Hepatocyte (in vitro differentiated cells): ENCODE measurements at regions not wholly inside any gene's neighbourhood (a gene's known extent, or its start where the extent isn't known, plus 50 kb on each side); places are given as distances from the start of the nearest gene placed in this dataset.

ENCODE experiments used
- DNase-seq: peaks from one replicate; pipeline ENCODE4 v3.0.0-alpha.2; 2016; ENCODE audit warnings: low spot score
- H2AFZ ChIP-seq: fragments of 200-600 bp; sonication (generic); 2 replicates; pipeline ENCODE4 v1.6.0; 2016; ENCODE audit warnings: antibody characterized with exemption, mild to moderate bottlenecking
- H3K27ac ChIP-seq: fragments of 200-600 bp; sonication (generic); 2 replicates; pipeline ENCODE4 v1.5.1; 2016; ENCODE audit warnings: mild to moderate bottlenecking
- H3K27me3 ChIP-seq: fragments of 200-600 bp; sonication (generic); 2 replicates; pipeline ENCODE4 v1.6.1; 2016
- H3K36me3 ChIP-seq: fragments of 200-600 bp; sonication (generic); replicated peaks from 2 replicates; pipeline ENCODE4 v1.5.1; 2016; ENCODE audit warnings: low read depth; ENCODE audit not compliant: insufficient read depth
- H3K4me1 ChIP-seq: fragments of 200-600 bp; sonication (generic); 2 replicates; pipeline ENCODE4 v1.5.1; 2016; ENCODE audit warnings: mild to moderate bottlenecking, moderate library complexity; ENCODE audit not compliant: insufficient read depth
- H3K4me2 ChIP-seq: fragments of 200-600 bp; sonication (generic); 2 replicates; pipeline ENCODE4 v1.6.0; 2016
- H3K4me3 ChIP-seq: fragments of 200-600 bp; sonication (generic); 2 replicates; pipeline ENCODE4 v1.5.1; 2016; ENCODE audit warnings: mild to moderate bottlenecking
- H3K79me2 ChIP-seq: fragments of 200-600 bp; sonication (generic); 2 replicates; pipeline ENCODE4 v1.6.0; 2017; ENCODE audit warnings: mild to moderate bottlenecking
- H3K9me2 ChIP-seq: fragments of 200-600 bp; sonication (generic); replicated peaks from 2 replicates; pipeline ENCODE4 v1.6.0; 2017; ENCODE audit warnings: mild to moderate bottlenecking; ENCODE audit not compliant: insufficient read depth
- H3K9me3 ChIP-seq: fragments of 200-600 bp; sonication (generic); 2 replicates; pipeline ENCODE4 v1.5.1; 2016; ENCODE audit warnings: low read depth, mild to moderate bottlenecking
- H4K20me1 ChIP-seq: fragments of 200-600 bp; sonication (generic); 2 replicates; pipeline ENCODE4 v1.6.0; 2016; ENCODE audit warnings: mild to moderate bottlenecking; ENCODE audit not compliant: insufficient read depth, poor library complexity, severe bottlenecking
- EZH2 ChIP-seq: fragments of 200-600 bp; sonication (generic); IDR thresholded peaks from 2 replicates; pipeline ENCODE4 v1.6.1; 2016; ENCODE audit warnings: antibody characterized with exemption, mild to moderate bottlenecking, borderline replicate concordance
- EZH2phosphoT487 ChIP-seq: fragments of 200-600 bp; sonication (generic); IDR thresholded peaks from one replicate; pipeline ENCODE4 v1.6.1; 2018; ENCODE audit warnings: antibody characterized with exemption, mild to moderate bottlenecking, low read depth, moderate library complexity; ENCODE audit not compliant: unreplicated experiment, severe bottlenecking
- WGBS: methylation state at CpG from one replicate; pipeline ENCODE4 v1.1.6; 2016; ENCODE audit warnings: low lambda C conversion rate; ENCODE audit errors: missing lambda C conversion rate; 5-methylcytosine and 5-hydroxymethylcytosine counted together
- TF ChIP-seq, protein P1 (sequence below): fragments of 200-600 bp; sonication (generic); IDR thresholded peaks from 2 replicates; pipeline ENCODE4 v1.5.1; 2016; ENCODE audit warnings: antibody characterized with exemption, mild to moderate bottlenecking; ENCODE audit not compliant: poor library complexity

DNA sequence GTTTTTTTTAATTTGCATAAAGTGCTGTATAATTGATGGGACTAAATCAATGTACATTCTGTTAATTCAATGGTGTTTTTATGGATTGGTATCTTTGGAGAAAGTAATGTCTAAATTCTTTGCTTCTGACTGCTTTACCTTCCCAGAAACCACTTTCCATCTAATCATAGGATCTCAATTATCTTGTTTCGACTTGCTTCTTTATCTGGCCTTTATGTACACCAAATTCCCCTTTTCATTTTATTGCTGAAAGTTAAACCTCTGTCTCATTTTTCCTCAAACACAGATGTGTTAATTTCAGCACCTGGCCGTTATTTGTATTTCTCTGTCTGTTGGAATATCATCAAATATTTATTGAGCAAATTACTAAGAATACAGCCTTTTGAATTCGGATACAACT, 287.3 kb upstream of the GBE1 start:
- Histone ChIP-seq H3K4me3 (no peak overlapping the region), H3K4me1 (no peaks in the 10 kb centered on the region), H3K9me2 (no peaks in the 10 kb centered on the region), H2AFZ (no peak overlapping the region), H3K4me2 (no peak overlapping the region), H3K79me2 (no peaks in the 10 kb centered on the region), H3K36me3 (no peaks in the 10 kb centered on the region), H4K20me1 (no peaks in the 10 kb centered on the region), H3K27me3 (no peaks in the 10 kb centered on the region), H3K9me3 (no peaks in the 10 kb centered on the region), H3K27ac (no peak overlapping the region)
- no peak for DNase-seq
- TF ChIP-seq, protein P1, sequence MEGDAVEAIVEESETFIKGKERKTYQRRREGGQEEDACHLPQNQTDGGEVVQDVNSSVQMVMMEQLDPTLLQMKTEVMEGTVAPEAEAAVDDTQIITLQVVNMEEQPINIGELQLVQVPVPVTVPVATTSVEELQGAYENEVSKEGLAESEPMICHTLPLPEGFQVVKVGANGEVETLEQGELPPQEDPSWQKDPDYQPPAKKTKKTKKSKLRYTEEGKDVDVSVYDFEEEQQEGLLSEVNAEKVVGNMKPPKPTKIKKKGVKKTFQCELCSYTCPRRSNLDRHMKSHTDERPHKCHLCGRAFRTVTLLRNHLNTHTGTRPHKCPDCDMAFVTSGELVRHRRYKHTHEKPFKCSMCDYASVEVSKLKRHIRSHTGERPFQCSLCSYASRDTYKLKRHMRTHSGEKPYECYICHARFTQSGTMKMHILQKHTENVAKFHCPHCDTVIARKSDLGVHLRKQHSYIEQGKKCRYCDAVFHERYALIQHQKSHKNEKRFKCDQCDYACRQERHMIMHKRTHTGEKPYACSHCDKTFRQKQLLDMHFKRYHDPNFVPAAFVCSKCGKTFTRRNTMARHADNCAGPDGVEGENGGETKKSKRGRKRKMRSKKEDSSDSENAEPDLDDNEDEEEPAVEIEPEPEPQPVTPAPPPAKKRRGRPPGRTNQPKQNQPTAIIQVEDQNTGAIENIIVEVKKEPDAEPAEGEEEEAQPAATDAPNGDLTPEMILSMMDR = no peak
- no peak for TF ChIP-seq EZH2
- TF ChIP-seq EZH2phosphoT487 = no peak
- 73% methylated on average over 3 of the region's 3 CpGs for WGBS

DNA sequence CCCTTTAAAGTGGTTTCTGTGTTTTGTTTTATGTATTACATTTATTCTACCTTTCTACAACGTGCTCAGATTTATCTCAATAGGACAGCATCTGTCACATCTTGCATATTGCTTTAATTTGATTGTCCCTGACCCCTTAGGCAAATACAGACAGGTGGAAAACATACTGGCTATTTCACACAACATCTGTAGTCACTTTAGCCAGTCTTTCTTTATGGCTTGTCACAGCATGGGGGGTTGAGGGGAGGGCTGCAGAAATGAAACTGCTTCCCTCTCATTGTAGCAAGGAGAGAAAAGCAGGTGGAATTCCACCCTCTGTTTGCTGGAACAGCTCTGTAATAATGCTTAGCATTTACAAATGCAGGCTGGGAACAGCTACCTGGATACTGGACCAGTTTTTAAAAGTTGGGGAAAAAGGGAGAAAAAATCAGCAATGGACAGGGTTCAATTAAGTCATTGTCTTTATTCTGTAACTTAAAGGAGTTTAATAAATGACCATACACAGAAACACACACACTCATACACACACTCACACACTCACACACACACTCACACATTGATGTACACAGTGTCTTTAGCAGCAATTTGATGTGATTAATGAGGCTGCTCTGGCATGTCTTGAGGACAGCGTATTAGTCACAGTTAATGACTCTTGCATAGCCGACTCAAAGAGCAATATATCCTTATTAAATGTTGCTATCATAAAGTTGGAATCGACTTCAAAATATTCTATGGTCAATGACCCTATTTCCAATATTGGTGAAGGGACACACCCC, 283.7 kb upstream of the GBE1 start:
- no peaks in the 10 kb centered on the region for H4K20me1 ChIP-seq
- no peaks in the 10 kb centered on the region for H3K9me3 ChIP-seq
- H3K36me3 ChIP-seq = no peaks in the 10 kb centered on the region
- H3K4me3 ChIP-seq = no peak overlapping the region
- WGBS = 73% methylated on average over 4 of the region's 4 CpGs
- no peaks in the 10 kb centered on the region for H3K4me1 ChIP-seq
- no peak overlapping the region for H2AFZ ChIP-seq
- H3K27ac ChIP-seq = no peak overlapping the region
- no peak for TF ChIP-seq EZH2
- TF ChIP-seq, protein P1 = no peak
- no peak for TF ChIP-seq EZH2phosphoT487
- H3K79me2 ChIP-seq = no peaks in the 10 kb centered on the region
- no peak for DNase-seq
- no peaks in the 10 kb centered on the region for H3K9me2 ChIP-seq
- no peaks in the 10 kb centered on the region for H3K27me3 ChIP-seq
- H3K4me2 ChIP-seq = no peak overlapping the region

DNA sequence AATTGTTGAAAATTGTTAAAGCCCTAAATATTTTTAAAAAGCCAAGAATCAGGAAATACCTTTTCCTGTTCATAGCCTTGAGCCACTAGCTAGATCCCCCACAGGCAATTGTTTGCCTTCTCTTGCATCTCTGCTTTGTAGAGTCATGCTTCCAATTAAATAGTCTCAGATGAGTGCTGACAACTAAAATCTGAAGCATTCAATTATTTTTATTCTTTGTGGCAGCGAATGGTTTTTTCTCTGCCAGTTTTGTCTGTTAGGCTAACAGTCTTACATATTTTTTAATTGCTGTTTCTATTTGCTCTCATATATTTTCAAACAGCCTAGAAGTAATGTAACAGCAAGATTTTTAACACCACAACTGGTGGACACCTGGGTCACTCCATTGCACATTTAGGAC, 277.1 kb upstream of the GBE1 start:
- Histone ChIP-seq H2AFZ (no peak overlapping the region), H3K36me3 (no peaks in the 10 kb centered on the region), H3K4me2 (no peak overlapping the region), H3K9me2 (no peaks in the 10 kb centered on the region), H3K27ac (no peak overlapping the region), H3K4me1 (no peaks in the 10 kb centered on the region), H3K9me3 (no peaks in the 10 kb centered on the region), H4K20me1 (no peaks in the 10 kb centered on the region), H3K4me3 (no peak overlapping the region), H3K27me3 (no peaks in the 10 kb centered on the region), H3K79me2 (no peaks in the 10 kb centered on the region)
- 46% methylated on average over 1 of the region's 1 CpG for WGBS
- no peak for DNase-seq
- TF ChIP-seq EZH2phosphoT487 (no peak), EZH2 (no peak)
- TF ChIP-seq, protein P1 = no peak
